CD8-positive, alpha-beta memory T cell (primary cell): ENCODE measurements at regions not wholly inside any gene's neighbourhood (a gene's known extent, or its start where the extent isn't known, plus 50 kb on each side); places are given as distances from the start of the nearest gene placed in this dataset.

Source experiments
- CTCF ChIA-PET: fragments of 350-600 bp; sonication (Branson Sonifier 250); formaldehyde crosslinking; loops from one replicate; lab custom pipeline; 2021; ENCODE audit warnings: antibody characterized with exemption; lab: Charles Lee
- POLR2A ChIA-PET: fragments of 350-600 bp; sonication (Branson Sonifier 250); formaldehyde crosslinking; loops from one replicate; lab custom pipeline; 2021; ENCODE audit warnings: antibody characterized with exemption; lab: Charles Lee
- DNase-seq, 5 donors: peaks; one replicate each; pipeline versions ENCODE4 v3.0.0 to v3.0.0-alpha.2; 2020 to 2022; ENCODE audit warnings: mixed read lengths in 1 of 5
- H3K27ac ChIP-seq: one replicate; pipeline ENCODE4 v1.7.0; 2013; ENCODE audit warnings: low read depth, mild to moderate bottlenecking, low read length, moderate library complexity
- H3K27me3 ChIP-seq: 2 replicates; pipeline ENCODE4 v1.7.0; 2013; ENCODE audit warnings: low read length, mild to moderate bottlenecking; ENCODE audit not compliant: insufficient read depth, poor library complexity, severe bottlenecking
- H3K36me3 ChIP-seq: 2 replicates; pipeline ENCODE4 v1.7.0; 2013; ENCODE audit warnings: mild to moderate bottlenecking, low read length, moderate library complexity; ENCODE audit not compliant: insufficient read depth
- H3K4me1 ChIP-seq: 2 replicates; pipeline ENCODE4 v1.7.0; 2013; ENCODE audit warnings: mild to moderate bottlenecking, low read length, moderate library complexity; ENCODE audit not compliant: insufficient read depth
- H3K4me3 ChIP-seq: 2 replicates; pipeline ENCODE4 v1.7.0; 2013; ENCODE audit warnings: mild to moderate bottlenecking, low read length
- H3K9me3 ChIP-seq: 2 replicates; pipeline ENCODE4 v1.7.0; 2013; ENCODE audit warnings: mild to moderate bottlenecking, low read length
- H3K27ac Mint-ChIP-seq, 8 donors: one replicate each; pipeline ENCODE4 v1.8.0; 2020 to 2021; ENCODE audit warnings: mixed read lengths in 8 of 8, mild to moderate bottlenecking in 6 of 8, inconsistent platforms in 3 of 8, moderate library complexity in 3 of 8
- H3K27me3 Mint-ChIP-seq, 2 donors: one replicate each; pipeline ENCODE4 v1.8.0; 2020 to 2021; ENCODE audit warnings: mixed read lengths in 2 of 2, mild to moderate bottlenecking in 1 of 2, moderate library complexity in 1 of 2
- H3K36me3 Mint-ChIP-seq, 3 donors: one replicate each; pipeline ENCODE4 v1.8.0; 2020 to 2021; ENCODE audit warnings: mixed read lengths in 3 of 3, inconsistent platforms in 1 of 3, mild to moderate bottlenecking in 1 of 3
- H3K4me1 Mint-ChIP-seq, 3 donors: one replicate each; pipeline ENCODE4 v1.8.0; 2020 to 2021; ENCODE audit warnings: mixed read lengths in 3 of 3, inconsistent platforms in 1 of 3, mild to moderate bottlenecking in 1 of 3
- H3K4me3 Mint-ChIP-seq, 7 donors: one replicate each; pipeline ENCODE4 v1.8.0; 2020 to 2021; ENCODE audit warnings: mixed read lengths in 7 of 7, mild to moderate bottlenecking in 6 of 7, moderate library complexity in 4 of 7, inconsistent platforms in 2 of 7
- H3K9me3 Mint-ChIP-seq, 5 donors: one replicate each; pipeline ENCODE4 v1.8.0; 2020 to 2022; ENCODE audit warnings: mixed read lengths in 5 of 5, mild to moderate bottlenecking in 3 of 5, moderate library complexity in 2 of 5, inconsistent platforms in 1 of 5

DNA sequence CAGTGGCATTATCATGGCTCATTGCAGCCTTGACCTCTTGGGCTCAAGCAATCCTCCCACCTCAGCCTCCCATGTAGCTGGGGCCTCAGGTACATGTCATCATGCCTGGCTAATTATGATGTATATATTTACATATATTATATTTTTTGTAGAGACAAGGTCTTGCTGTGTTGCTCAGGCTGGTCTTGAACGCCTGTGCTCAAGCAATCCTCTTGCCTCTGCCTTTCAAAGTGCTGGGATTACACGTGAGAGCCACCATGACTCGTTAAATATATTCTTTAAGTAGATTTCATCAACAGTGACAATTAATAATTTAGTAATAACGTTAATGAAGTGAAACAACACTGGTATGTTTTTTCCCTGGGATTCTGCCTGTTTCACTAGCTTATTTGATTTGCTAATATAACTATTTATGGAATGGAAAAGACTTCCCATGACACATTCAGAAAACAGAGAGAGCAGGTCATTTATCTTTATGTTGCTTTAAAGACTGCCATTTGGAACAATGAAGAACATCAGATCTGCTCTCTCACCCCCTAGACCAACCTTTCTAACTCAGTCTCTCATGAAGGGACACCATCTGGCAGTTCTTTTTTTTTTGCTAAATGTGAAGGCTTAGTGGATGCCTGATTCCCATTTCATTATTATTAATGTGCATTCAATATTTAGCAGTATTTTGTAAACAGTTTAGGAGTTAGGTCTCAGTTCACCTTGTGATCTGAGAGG is 295.6 kb downstream of the KIF4B start:
- Histone ChIP-seq H3K4me1 (no peaks in the 10 kb centered on the region), H3K27me3 (no peaks in the 10 kb centered on the region), H3K4me3 (no peak overlapping the region), H3K9me3 (no peaks in the 10 kb centered on the region), H3K36me3 (no peaks in the 10 kb centered on the region), H3K27ac (no peak overlapping the region)
- H3K4me3 Mint-ChIP-seq: no peak overlapping the region
- no peaks in the 10 kb centered on the region for H3K36me3 Mint-ChIP-seq
- POLR2A ChIA-PET: no interaction called here
- CTCF ChIA-PET: no interaction called here
- H3K9me3 Mint-ChIP-seq: no peaks in the 10 kb centered on the region
- no peaks in the 10 kb centered on the region for H3K27me3 Mint-ChIP-seq
- no peaks in the 10 kb centered on the region for H3K4me1 Mint-ChIP-seq
- no peak overlapping the region for H3K27ac Mint-ChIP-seq
- no peak for DNase-seq

DNA sequence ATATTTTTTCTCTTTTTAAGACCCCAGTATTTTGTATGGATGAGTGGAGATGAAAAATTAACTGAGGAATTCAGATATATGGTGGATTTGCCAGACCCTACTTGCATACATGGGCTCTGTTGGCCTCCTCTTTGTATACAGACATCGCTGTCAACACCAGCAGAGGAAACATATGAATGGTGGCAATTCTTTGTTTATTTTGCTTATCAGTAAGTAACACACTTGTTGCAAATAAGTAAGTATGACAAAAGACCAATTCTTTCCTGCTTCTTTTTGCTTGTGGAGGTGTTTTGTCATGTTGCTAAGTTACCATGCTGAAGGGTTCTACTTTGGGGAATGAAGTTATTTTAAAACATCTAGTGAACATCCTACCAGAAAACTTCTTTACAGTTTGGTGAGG is 298.2 kb downstream of the KIF4B start:
- CTCF ChIA-PET: no interaction called here
- Histone ChIP-seq H3K4me1 (no peaks in the 10 kb centered on the region), H3K9me3 (no peaks in the 10 kb centered on the region), H3K27me3 (no peaks in the 10 kb centered on the region), H3K27ac (no peak overlapping the region), H3K4me3 (no peak overlapping the region), H3K36me3 (no peaks in the 10 kb centered on the region)
- H3K9me3 Mint-ChIP-seq: no peaks in the 10 kb centered on the region
- no peaks in the 10 kb centered on the region for H3K36me3 Mint-ChIP-seq
- H3K27ac Mint-ChIP-seq: no peak overlapping the region
- no peak for DNase-seq
- no peaks in the 10 kb centered on the region for H3K4me1 Mint-ChIP-seq
- POLR2A ChIA-PET: no interaction called here
- H3K27me3 Mint-ChIP-seq: peaks cover 0 to 2% of the 10 kb centered on the region in 2 donors
- no peak overlapping the region for H3K4me3 Mint-ChIP-seq

DNA sequence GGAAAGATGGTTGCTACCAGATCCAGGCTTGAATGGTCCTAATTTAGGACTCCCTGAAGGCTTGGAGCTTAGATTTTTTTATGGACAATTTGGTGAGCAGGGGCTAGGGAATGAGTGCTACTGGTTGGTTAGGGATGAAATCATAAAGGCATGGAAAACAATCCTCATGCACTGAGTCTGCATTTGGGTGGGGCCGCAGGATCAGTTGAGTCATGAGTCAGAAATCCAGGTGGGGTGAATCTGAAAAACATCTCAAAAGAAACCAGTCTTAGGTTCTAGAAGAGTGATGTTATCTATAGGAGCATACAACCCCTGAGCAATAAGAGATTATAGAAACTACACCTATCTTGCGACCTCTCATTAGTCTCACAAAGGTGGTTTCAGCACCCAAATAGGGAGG is 300.0 kb downstream of the KIF4B start:
- Mint-ChIP-seq H3K9me3 (peaks cover 0 to 2% (median 0%) of the 10 kb centered on the region in 5 donors), H3K27me3 (peaks cover 0 to 2% of the 10 kb centered on the region in 2 donors), H3K36me3 (no peaks in the 10 kb centered on the region), H3K27ac (no peak overlapping the region), H3K4me1 (no peaks in the 10 kb centered on the region), H3K4me3 (no peak overlapping the region)
- DNase-seq: no peak
- ChIA-PET POLR2A (no interaction called here), CTCF (no interaction called here)
- H3K36me3 ChIP-seq: no peaks in the 10 kb centered on the region
- no peaks in the 10 kb centered on the region for H3K27me3 ChIP-seq
- H3K4me1 ChIP-seq: no peaks in the 10 kb centered on the region
- H3K4me3 ChIP-seq: no peak overlapping the region
- H3K27ac ChIP-seq: no peak overlapping the region
- H3K9me3 ChIP-seq: no peaks in the 10 kb centered on the region

DNA sequence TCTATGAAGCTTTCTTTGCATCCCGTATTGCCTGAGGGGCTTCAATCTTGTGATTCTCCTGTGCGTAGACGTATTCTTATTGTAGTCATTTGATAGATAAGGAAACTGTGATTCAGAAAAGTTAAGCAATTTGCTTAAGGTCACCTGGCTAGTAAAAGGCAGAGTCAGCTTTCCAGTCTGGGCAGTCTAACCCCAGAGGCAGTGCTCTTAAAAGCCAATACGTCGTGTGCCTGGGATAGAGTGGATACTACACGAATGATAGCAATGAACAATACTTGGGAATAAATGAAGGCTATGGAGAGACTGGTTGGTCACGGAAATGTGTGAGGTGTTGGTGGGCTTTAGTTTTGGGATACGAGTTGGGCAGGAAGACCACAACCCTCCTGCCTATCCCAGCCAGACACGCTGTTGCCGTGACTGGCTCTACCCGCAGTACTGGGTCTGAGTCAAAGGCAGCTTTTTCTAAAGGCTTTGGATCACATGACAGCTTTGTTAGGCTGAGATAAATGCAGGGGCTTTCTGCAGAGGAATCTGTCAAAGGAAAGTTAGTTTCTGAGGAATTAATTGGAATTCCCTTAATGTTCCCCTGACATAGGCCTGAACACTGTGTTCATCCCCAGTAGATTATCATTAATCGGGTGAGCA is 302.6 kb downstream of the KIF4B start:
- peaks cover 0 to 2% of the 10 kb centered on the region in 2 donors for H3K27me3 Mint-ChIP-seq
- H3K9me3 Mint-ChIP-seq: peaks cover 0 to 6% (median 2%) of the 10 kb centered on the region in 5 donors
- H3K4me3 Mint-ChIP-seq: no peak overlapping the region
- Histone ChIP-seq H3K27me3 (no peaks in the 10 kb centered on the region), H3K9me3 (no peaks in the 10 kb centered on the region), H3K36me3 (no peaks in the 10 kb centered on the region), H3K27ac (no peak overlapping the region), H3K4me3 (no peak overlapping the region), H3K4me1 (no peaks in the 10 kb centered on the region)
- DNase-seq: no peak
- H3K4me1 Mint-ChIP-seq: no peaks in the 10 kb centered on the region
- no peak overlapping the region for H3K27ac Mint-ChIP-seq
- CTCF ChIA-PET: no interaction called here
- POLR2A ChIA-PET: no interaction called here
- H3K36me3 Mint-ChIP-seq: no peaks in the 10 kb centered on the region

DNA sequence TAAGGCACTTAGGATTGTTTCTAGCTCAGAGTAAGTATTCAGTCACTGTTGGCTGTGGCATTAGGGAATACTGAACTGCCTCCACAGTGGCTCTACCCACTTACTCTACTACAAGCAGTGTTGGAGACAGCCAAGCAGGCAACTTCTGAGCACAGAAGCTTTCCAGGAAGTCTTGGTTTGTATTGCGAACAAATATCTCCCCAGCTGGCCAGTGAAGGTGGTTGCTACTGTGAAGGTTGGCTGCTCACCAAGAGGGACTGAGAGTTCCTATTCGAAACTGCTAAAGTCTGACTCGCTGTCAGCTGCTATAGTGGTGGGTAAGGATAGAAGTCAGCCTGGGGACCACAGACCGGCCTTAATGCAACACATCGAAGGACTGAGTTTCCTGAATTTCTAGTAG is 319.1 kb downstream of the KIF4B start:
- Histone ChIP-seq H3K27me3 (no peaks in the 10 kb centered on the region), H3K4me1 (no peaks in the 10 kb centered on the region), H3K4me3 (no peak overlapping the region), H3K27ac (no peak overlapping the region), H3K9me3 (no peaks in the 10 kb centered on the region), H3K36me3 (no peaks in the 10 kb centered on the region)
- Mint-ChIP-seq H3K27me3 (no peaks in the 10 kb centered on the region), H3K4me3 (no peak overlapping the region), H3K4me1 (no peaks in the 10 kb centered on the region), H3K36me3 (no peaks in the 10 kb centered on the region), H3K9me3 (peaks cover 0 to 9% (median 0%) of the 10 kb centered on the region in 5 donors), H3K27ac (no peak overlapping the region)
- DNase-seq: no peak
- ChIA-PET CTCF (no interaction called here), POLR2A (no interaction called here)

DNA sequence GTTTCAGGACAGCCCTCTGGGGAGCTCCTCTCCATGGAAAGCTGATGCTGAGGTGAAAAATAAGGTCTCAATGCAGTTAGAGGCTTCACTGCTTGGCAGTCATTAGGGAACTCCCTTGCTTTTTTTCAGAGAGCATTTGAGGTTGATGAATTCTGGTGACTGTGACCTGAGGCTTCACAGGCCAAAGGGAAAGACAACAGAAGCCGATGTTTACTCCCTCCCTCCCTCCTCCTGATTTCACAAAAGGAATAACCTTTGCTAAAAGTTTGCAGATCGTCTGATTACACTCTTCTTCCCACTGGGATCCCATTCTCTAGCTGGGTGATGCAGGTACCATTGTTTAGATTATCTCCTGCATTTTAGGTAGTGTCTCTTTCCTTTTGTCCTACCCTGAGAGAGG is 329.4 kb downstream of the KIF4B start:
- Histone ChIP-seq H3K36me3 (no peaks in the 10 kb centered on the region), H3K4me1 (no peaks in the 10 kb centered on the region), H3K27ac (no peak overlapping the region), H3K9me3 (no peaks in the 10 kb centered on the region), H3K27me3 (no peaks in the 10 kb centered on the region), H3K4me3 (no peak overlapping the region)
- POLR2A ChIA-PET: no interaction called here
- H3K9me3 Mint-ChIP-seq: peaks cover 0 to 2% (median 0%) of the 10 kb centered on the region in 5 donors
- CTCF ChIA-PET: no interaction called here
- H3K27me3 Mint-ChIP-seq: peaks cover 0 to 8% of the 10 kb centered on the region in 2 donors
- no peaks in the 10 kb centered on the region for H3K36me3 Mint-ChIP-seq
- no peak for DNase-seq
- H3K4me3 Mint-ChIP-seq: no peak overlapping the region
- H3K27ac Mint-ChIP-seq: no peak overlapping the region
- H3K4me1 Mint-ChIP-seq: no peaks in the 10 kb centered on the region

DNA sequence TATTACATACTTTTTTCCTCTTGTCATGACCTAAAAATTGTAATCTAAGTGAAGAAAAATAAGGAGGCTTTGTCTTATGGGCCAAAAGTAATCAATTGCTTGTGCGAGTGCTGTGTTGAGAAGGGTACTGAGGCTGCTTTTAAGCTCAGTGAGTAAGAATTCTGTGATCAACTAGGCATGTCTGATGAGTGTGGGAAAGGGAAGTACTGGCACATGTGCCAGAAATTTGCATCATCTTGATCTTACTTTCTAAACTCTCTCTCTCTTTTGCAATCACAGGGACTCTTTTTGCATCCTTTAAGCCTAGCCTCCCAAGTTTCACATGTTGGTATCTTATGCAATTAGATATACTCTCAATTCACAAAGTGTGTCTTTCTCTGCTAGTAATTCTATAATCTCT is 329.9 kb downstream of the KIF4B start:
- ChIA-PET POLR2A (no interaction called here), CTCF (no interaction called here)
- Mint-ChIP-seq H3K4me1 (no peaks in the 10 kb centered on the region), H3K36me3 (no peaks in the 10 kb centered on the region), H3K9me3 (peaks cover 0 to 2% (median 0%) of the 10 kb centered on the region in 5 donors), H3K27ac (no peak overlapping the region), H3K4me3 (no peak overlapping the region), H3K27me3 (peaks cover 0 to 8% of the 10 kb centered on the region in 2 donors)
- H3K36me3 ChIP-seq: no peaks in the 10 kb centered on the region
- no peaks in the 10 kb centered on the region for H3K4me1 ChIP-seq
- H3K27ac ChIP-seq: no peak overlapping the region
- H3K4me3 ChIP-seq: no peak overlapping the region
- no peak for DNase-seq
- H3K9me3 ChIP-seq: no peaks in the 10 kb centered on the region
- no peaks in the 10 kb centered on the region for H3K27me3 ChIP-seq

DNA sequence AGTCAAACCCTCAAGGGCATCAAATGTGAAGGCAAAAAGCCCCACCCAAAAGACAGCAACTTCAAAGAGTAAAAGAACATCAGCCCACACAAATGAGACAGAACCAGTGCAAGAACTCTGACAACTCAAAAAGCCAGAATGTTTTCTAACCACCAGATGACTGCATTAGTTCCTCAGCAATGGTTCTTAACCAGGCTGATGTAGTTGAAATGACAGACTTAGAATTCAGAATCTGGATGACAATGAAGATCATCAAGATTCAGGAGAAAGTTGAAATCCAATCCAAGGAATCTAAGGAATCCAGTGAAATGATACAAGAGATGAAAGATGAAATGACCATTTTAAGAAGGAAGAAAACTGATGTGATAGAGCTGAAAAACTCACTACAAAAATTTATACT is 339.7 kb downstream of the KIF4B start:
- peaks cover 12 to 18% (median 14%) of the 10 kb centered on the region in 5 donors for H3K9me3 Mint-ChIP-seq
- Histone ChIP-seq H3K36me3 (no peaks in the 10 kb centered on the region), H3K4me1 (no peaks in the 10 kb centered on the region), H3K4me3 (no peak overlapping the region), H3K27ac (no peak overlapping the region), H3K9me3 (no peaks in the 10 kb centered on the region), H3K27me3 (no peaks in the 10 kb centered on the region)
- ChIA-PET CTCF (no interaction called here), POLR2A (no interaction called here)
- H3K4me1 Mint-ChIP-seq: no peaks in the 10 kb centered on the region
- no peak overlapping the region for H3K4me3 Mint-ChIP-seq
- DNase-seq: no peak
- H3K36me3 Mint-ChIP-seq: no peaks in the 10 kb centered on the region
- peaks cover 0 to 4% of the 10 kb centered on the region in 2 donors for H3K27me3 Mint-ChIP-seq
- H3K27ac Mint-ChIP-seq: no peak overlapping the region
